Heart right ventricle (tissue), 16 donors: ENCODE measurements at regions not wholly inside any gene's neighbourhood (a gene's known extent, or its start where the extent isn't known, plus 50 kb on each side); places are given as distances from the start of the nearest gene placed in this dataset.

Experiments
- ATAC-seq, 8 donors: fragments of 200-7000 bp; cut with Tn5 transposase; one replicate each; pipeline ENCODE4 v1.9.1; 2020; ENCODE audit warnings: mild to moderate bottlenecking in 8 of 8, moderate library complexity in 8 of 8, moderate number of reproducible peaks in 1 of 8
- DNase-seq, 2 donors: peaks; one replicate each; pipeline ENCODE4 v3.0.0-alpha.2; 2020
- H3K27ac ChIP-seq, 10 donors: fragments of 200-600 bp; sonication (generic) in 2 of 10; one replicate each; pipeline versions ENCODE4 v1.5.0 to v1.8.0; 2020 to 2022; ENCODE audit warnings: mild to moderate bottlenecking in 3 of 10
- H3K27me3 ChIP-seq, 7 donors: fragments of 200-600 bp; one replicate each; pipeline ENCODE4 v1.8.0; 2021 to 2022; ENCODE audit warnings: mild to moderate bottlenecking in 2 of 7
- H3K36me3 ChIP-seq, 9 donors: fragments of 200-600 bp; sonication (generic) in 1 of 9; one replicate each; pipeline versions ENCODE4 v1.5.0 to v1.8.0; 2020 to 2022; ENCODE audit warnings: mild to moderate bottlenecking in 2 of 9
- H3K4me1 ChIP-seq, 9 donors: fragments of 200-600 bp; sonication (generic) in 1 of 9; one replicate each; pipeline versions ENCODE4 v1.5.0 to v1.8.0; 2020 to 2022; ENCODE audit warnings: mild to moderate bottlenecking in 4 of 9
- H3K4me3 ChIP-seq, 10 donors: fragments of 200-600 bp; sonication (generic) in 2 of 10; one replicate each; pipeline versions ENCODE4 v1.5.0 to v1.8.0; 2020 to 2022; ENCODE audit warnings: mild to moderate bottlenecking in 7 of 10, moderate library complexity in 2 of 10
- H3K9me3 ChIP-seq, 11 donors: fragments of 200-600 bp in 10 of 11; sonication (generic) in 2 of 11; one replicate each; pipeline versions ENCODE4 v1.5.0 to v1.8.0; 2013 to 2022; ENCODE audit warnings: mild to moderate bottlenecking in 2 of 11, control low read depth in 1 of 11, moderate library complexity in 1 of 11
- CTCF ChIP-seq, 9 donors: fragments of 200-600 bp; sonication (generic) in 2 of 9; IDR thresholded peaks; one replicate each; pipeline versions ENCODE4 v1.5.0 to v1.8.0; 2021 to 2022; ENCODE audit warnings: antibody characterized with exemption in 9 of 9, mild to moderate bottlenecking in 5 of 9, moderate library complexity in 1 of 9
- WGBS, 2 donors: extraction: QIAGEN DNeasy Blood & Tissue Kit; methylation state at CpG; one replicate each; pipeline ENCODE4 v1.1.7; 2013; ENCODE audit warnings: inconsistent platforms in 1 of 2; 5-methylcytosine and 5-hydroxymethylcytosine counted together
- intact Hi-C, 10 donors: fragments of 100-400 bp; cut with DNase I; formaldehyde crosslinking; loops; one replicate each; pipeline versions ENCODE4 v1.11.1 to v1.14.2; 2022
- donor health status: Arrhythmogenic right ventricular cardiomyopathy.
- donor health status: ischemic (EF 13 %, LVEDD 7.1; RV severe dilation, severe dysfunction).
- donor health status: healthy with polysubstance abuse.
- donor health status: DM: no; HTN: yes; CAD: no.
- donor health status: DM: no; HTN: no; CAD: no.
- donor health status: ischemic (EF 25% LVEDD 6.9; RV normal size, moderate dysfunction).
- donor health status: ischemic (EF 25% LVEDD 5.7; RV mildly dilated, moderate dysfunction).
- donor health status: healthy.
- donor health status: DM: yes; HTN: yes; CAD: no.
- donor health status: Ischemic cardiomyopathy.
- donor health status: ischemic (EF 35%, LVEDD 5.7; RV mildly dilated, moderate dysfunction).
- donor health status: nonischemic (EF 11% LVEDD 7.7; RV severe dilation, severe dysfunction).
- donor health status: DM: yes; HTN: yes; CAD: no.
- donor health status: PGD.
- donor health status: ischemic (EF 29% LVEDD 5.4; RV normal size, mild dysfunction).
- donor health status: nonischemic (EF 23%, LVEDD 6.1; RV moderate dilation, normal function).

GRCh38 chr14:30420515-30420914 lies 138.4 kb upstream of the G2E3 start:
- 3 to 37% methylated on average over 1 of the region's 1 CpG for WGBS, 2 donors
- H3K4me1 ChIP-seq: no peaks in the 10 kb centered on the region
- TF ChIP-seq CTCF (IDR thresholded peaks at IDR 0.05): no peak
- H3K27me3 ChIP-seq: peaks cover 0 to 9% (median 0%) of the 10 kb centered on the region in 7 donors
- no peaks in the 10 kb centered on the region for H3K36me3 ChIP-seq
- intact Hi-C loops: no loop called here
- DNase-seq (no peak), ATAC-seq (no peak)
- H3K9me3 ChIP-seq: no peaks in the 10 kb centered on the region
- no peak overlapping the region for H3K4me3 ChIP-seq
- no peak overlapping the region for H3K27ac ChIP-seq

GRCh38 chr14:30426463-30426862 lies 132.5 kb upstream of the G2E3 start:
- Histone ChIP-seq H3K27me3 (peaks cover 0 to 9% (median 0%) of the 10 kb centered on the region in 7 donors), H3K36me3 (no peaks in the 10 kb centered on the region), H3K4me1 (no peaks in the 10 kb centered on the region), H3K27ac (no peak overlapping the region), H3K4me3 (no peak overlapping the region), H3K9me3 (no peaks in the 10 kb centered on the region)
- intact Hi-C loops: no loop called here
- no peak for ATAC-seq
- DNase-seq: no peak
- 63 to 70% methylated on average over 1 of the region's 1 CpG for WGBS, 2 donors
- no peak for TF ChIP-seq CTCF (IDR thresholded peaks at IDR 0.05)

- DNase-seq: no peak
- Histone ChIP-seq H3K27ac (no peak overlapping the region), H3K4me1 (no peaks in the 10 kb centered on the region), H3K27me3 (peaks cover 0 to 9% (median 0%) of the 10 kb centered on the region in 7 donors), H3K9me3 (no peaks in the 10 kb centered on the region), H3K36me3 (no peaks in the 10 kb centered on the region), H3K4me3 (no peak overlapping the region)
- intact Hi-C loops: no loop called here
- no peak for ATAC-seq
- TF ChIP-seq CTCF (IDR thresholded peaks at IDR 0.05): no peak
- 67 to 70% methylated on average over 2 of the region's 2 CpGs for WGBS, 2 donors
Observed at GRCh38 chr14:30427401-30427800, 131.6 kb upstream of the G2E3 start.

- H3K4me1 ChIP-seq: no peaks in the 10 kb centered on the region
- ATAC-seq: no peak
- H3K4me3 ChIP-seq: no peak overlapping the region
- H3K36me3 ChIP-seq: no peaks in the 10 kb centered on the region
- no peaks in the 10 kb centered on the region for H3K9me3 ChIP-seq
- no peak overlapping the region for H3K27ac ChIP-seq
- DNase-seq: no peak
- intact Hi-C loops: no loop called here
- TF ChIP-seq CTCF (IDR thresholded peaks at IDR 0.05): no peak
- peaks cover 0 to 9% (median 0%) of the 10 kb centered on the region in 7 donors for H3K27me3 ChIP-seq
Observed at GRCh38 chr14:30427846-30428245, 131.1 kb upstream of the G2E3 start.

GRCh38 chr14:30431552-30431951 lies 127.4 kb upstream of the G2E3 start:
- Histone ChIP-seq H3K27me3 (no peaks in the 10 kb centered on the region), H3K4me3 (no peak overlapping the region), H3K27ac (no peak overlapping the region), H3K4me1 (no peaks in the 10 kb centered on the region), H3K9me3 (no peaks in the 10 kb centered on the region), H3K36me3 (no peaks in the 10 kb centered on the region)
- no peak for DNase-seq
- intact Hi-C loops: no loop called here
- TF ChIP-seq CTCF (IDR thresholded peaks at IDR 0.05): no peak
- ATAC-seq: no peak
- WGBS, 2 donors: 44 to 45% methylated on average over 1 of the region's 1 CpG
